ENCODE measurements at regions not wholly inside any gene's neighbourhood (a gene's known extent, or its start where the extent isn't known, plus 50 kb on each side); places are given as distances from the start of the nearest gene placed in this dataset.

- no peak for TF ChIP-seq CTCF (IDR thresholded peaks at IDR 0.05)
- no peak for TF ChIP-seq POLR2A (IDR thresholded peaks at IDR 0.05)
Observed at GRCh38 chr6:44650947-44651346, 263.4 kb downstream of the CDC5L start.

Measured in Peyer's patch (tissue), 4 donors.